H1 (cell line): ENCODE measurements at regions not wholly inside any gene's neighbourhood (a gene's known extent, or its start where the extent isn't known, plus 50 kb on each side); places are given as distances from the start of the nearest gene placed in this dataset.

ENCODE experiments used
- CEBPB ChIP-seq: IDR thresholded peaks from 2 replicates; pipeline ENCODE4 v1.6.1; 2012; ENCODE audit warnings: low read depth, low read length
- CTBP2 ChIP-seq: IDR thresholded peaks from 2 replicates; pipeline ENCODE4 v1.7.0; 2011; ENCODE audit warnings: borderline replicate concordance, mild to moderate bottlenecking, moderate library complexity, mixed read lengths, low read length; ENCODE audit not compliant: insufficient read depth, insufficient read length
- EZH2 ChIP-seq: fragments of 200-600 bp; sonication (generic); IDR thresholded peaks from 2 replicates; pipeline ENCODE4 v1.7.1; 2012; ENCODE audit warnings: low read depth, mild to moderate bottlenecking, moderate library complexity, low read length, inconsistent platforms; ENCODE audit not compliant: severe bottlenecking
- FOSL1 ChIP-seq: IDR thresholded peaks from 2 replicates; pipeline ENCODE4 v1.6.1; 2011; ENCODE audit warnings: mild to moderate bottlenecking, low read depth, low read length, moderate library complexity; ENCODE audit not compliant: insufficient read depth
- SRF ChIP-seq: IDR thresholded peaks from 2 replicates; pipeline ENCODE4 v1.6.1; 2011; ENCODE audit warnings: mild to moderate bottlenecking, low read depth, low read length, moderate library complexity
- SUZ12 ChIP-seq: fragments of 200-600 bp; sonication (generic); IDR thresholded peaks from 2 replicates; pipeline ENCODE4 v1.6.1; 2012; ENCODE audit warnings: mild to moderate bottlenecking, inconsistent platforms, low read length, moderate library complexity, mixed read lengths
- YY1 ChIP-seq: IDR thresholded peaks from 2 replicates; pipeline ENCODE4 v1.6.1; 2011; ENCODE audit warnings: low read depth, mild to moderate bottlenecking, low read length

GRCh38 chr3:181947606-181948005, 235.9 kb downstream of the SOX2 start (continued):
- TF ChIP-seq SUZ12 = no peak
- TF ChIP-seq YY1 = no peak
- TF ChIP-seq CEBPB = no peak
- no peak for TF ChIP-seq EZH2
- TF ChIP-seq SRF = no peak
- TF ChIP-seq CTBP2 = no peak
- TF ChIP-seq FOSL1 = no peak
